ENCODE measurements at regions not wholly inside any gene's neighbourhood (a gene's known extent, or its start where the extent isn't known, plus 50 kb on each side); places are given as distances from the start of the nearest gene placed in this dataset.

- 51% methylated on average over 3 of the region's 3 CpGs for WGBS
- Histone ChIP-seq H3K4me1 (ENCODE audit: control insufficient read depth in 4 of 4, insufficient read depth in 4 of 4, low read length in 3 of 4) (no peaks in the 10 kb centered on the region), H3K27ac (ENCODE audit: low read depth in 1 of 2, low read length in 2 of 2) (no peak overlapping the region), H3K27me3 (ENCODE audit: control insufficient read depth in 4 of 4, insufficient read depth in 4 of 4, low read length in 3 of 4) (no peaks in the 10 kb centered on the region), H3K9me3 (ENCODE audit: control insufficient read depth in 4 of 4, low read length in 3 of 4) (no peaks in the 10 kb centered on the region), H3K4me3 (ENCODE audit: low read depth in 1 of 3, low read length in 3 of 3) (no peak overlapping the region), H3K9ac (ENCODE audit: low read depth in 1 of 2, low read length in 2 of 2) (no peak overlapping the region), H3K36me3 (ENCODE audit: control insufficient read depth in 4 of 4, insufficient read depth in 3 of 4, low read depth in 1 of 4, low read length in 3 of 4) (no peaks in the 10 kb centered on the region)
- no peak for DNase-seq (ENCODE audit: low spot score)
- TF ChIP-seq REST (IDR thresholded peaks at IDR 0.05) (no peak), HNF4G (IDR thresholded peaks at IDR 0.05) (no peak), MAX (IDR thresholded peaks at IDR 0.05) (no peak), NR2F2 (IDR thresholded peaks at IDR 0.05) (no peak), EGR1 (IDR thresholded peaks at IDR 0.05; ENCODE audit: low read depth in 2 of 2) (no peak), HNF4A (conservative IDR thresholded peaks at IDR 0.05) (no peak), GABPA (IDR thresholded peaks at IDR 0.05 in 1 of 2, conservative IDR thresholded peaks at IDR 0.05 in 1 of 2) (no peak), TAF1 (conservative IDR thresholded peaks at IDR 0.05) (no peak), ZBTB33 (IDR thresholded peaks at IDR 0.05) (no peak)
- TF ChIP-seq, protein P1, sequence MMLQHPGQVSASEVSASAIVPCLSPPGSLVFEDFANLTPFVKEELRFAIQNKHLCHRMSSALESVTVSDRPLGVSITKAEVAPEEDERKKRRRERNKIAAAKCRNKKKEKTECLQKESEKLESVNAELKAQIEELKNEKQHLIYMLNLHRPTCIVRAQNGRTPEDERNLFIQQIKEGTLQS (IDR thresholded peaks at IDR 0.05): no peak
Observed at GRCh38 chrX:10395179-10395578, 225.2 kb downstream of the MID1 start.
